ENCODE measurements at regions not wholly inside any gene's neighbourhood (a gene's known extent, or its start where the extent isn't known, plus 50 kb on each side); places are given as distances from the start of the nearest gene placed in this dataset.

DNA sequence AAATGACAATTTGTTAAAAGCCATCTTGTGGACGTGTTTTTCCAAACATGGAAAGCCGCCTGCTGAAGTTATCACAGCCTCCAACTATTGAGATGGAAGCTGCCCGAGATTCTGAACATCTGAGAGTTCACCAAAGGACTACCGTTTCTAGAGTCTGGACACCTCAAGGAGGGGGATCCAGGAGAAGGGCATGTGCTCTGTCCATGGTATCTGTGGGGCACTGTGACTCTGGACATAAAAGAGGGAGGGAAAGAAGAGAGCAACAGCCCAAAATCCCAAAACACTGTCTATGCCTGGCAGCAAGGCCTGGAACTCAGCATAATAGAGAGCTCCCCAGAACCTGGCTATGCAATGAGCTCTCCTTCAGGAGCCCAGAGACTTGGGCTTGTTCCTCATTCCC lies 319.9 kb downstream of the EN1 start:
- no peak for DNase-seq (ENCODE audit: insufficient read length, low spot score)
- FAIRE-seq = no peak

DNA sequence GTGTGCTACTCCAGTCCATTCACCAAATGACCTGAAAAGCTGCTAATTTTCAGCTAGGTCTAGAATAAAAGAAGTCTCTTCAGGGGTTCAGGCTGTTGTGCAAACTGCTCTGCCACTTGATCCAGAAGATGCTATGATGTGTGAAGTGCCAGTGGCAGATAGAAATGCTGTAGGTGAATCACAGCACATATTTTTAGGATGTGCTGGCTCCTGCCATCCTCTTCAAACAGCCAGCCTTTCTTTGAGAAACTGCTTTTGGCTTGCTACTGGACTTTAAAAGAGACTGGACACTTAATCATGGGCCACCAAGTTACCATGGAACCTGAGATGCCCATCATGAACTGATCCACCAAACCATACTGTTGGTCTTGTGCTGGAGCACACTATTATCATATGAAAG lies 322.1 kb downstream of the EN1 start:
- DNase-seq (ENCODE audit: insufficient read length, low spot score) (no peak), FAIRE-seq (no peak)

DNA sequence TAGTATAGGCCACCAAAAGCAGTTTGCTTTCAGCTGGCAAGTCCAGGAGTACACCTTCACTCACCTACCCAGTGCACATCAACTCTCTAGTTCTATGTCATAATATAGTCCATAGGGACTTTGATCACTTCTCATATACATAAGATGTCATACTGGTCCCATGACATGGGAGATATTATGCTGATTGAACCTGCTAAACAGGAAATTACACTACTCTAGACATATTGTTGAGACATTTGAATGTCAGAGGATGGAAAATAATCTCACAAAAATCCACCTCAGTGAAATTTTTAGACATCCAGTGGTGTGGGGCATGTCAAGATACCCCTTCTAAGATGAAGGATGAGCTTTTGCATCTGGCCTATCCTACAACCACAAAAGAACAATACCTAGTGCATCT lies 322.5 kb downstream of the EN1 start:
- no peak for DNase-seq (ENCODE audit: insufficient read length, low spot score)
- no peak for FAIRE-seq

DNA sequence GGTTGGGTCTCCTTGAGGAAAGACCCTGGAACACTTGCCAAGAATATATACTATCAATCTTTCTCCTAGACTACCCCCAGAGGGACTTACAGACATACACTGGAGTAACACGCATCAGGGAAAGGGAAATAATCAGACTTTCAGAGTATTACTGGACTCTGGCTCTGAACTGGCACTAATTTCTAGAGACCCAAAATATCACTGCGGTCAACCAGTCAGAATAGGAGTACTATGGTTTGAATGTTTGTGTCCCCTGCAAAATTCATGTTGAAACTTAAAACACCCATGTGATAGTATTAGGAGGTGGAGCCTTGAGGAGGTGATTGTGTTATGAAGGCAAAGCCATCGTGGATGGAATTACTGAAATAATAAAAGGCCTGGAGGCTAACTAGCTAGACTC lies 323.7 kb downstream of the EN1 start:
- FAIRE-seq = no peak
- no peak for DNase-seq (ENCODE audit: insufficient read length, low spot score)

DNA sequence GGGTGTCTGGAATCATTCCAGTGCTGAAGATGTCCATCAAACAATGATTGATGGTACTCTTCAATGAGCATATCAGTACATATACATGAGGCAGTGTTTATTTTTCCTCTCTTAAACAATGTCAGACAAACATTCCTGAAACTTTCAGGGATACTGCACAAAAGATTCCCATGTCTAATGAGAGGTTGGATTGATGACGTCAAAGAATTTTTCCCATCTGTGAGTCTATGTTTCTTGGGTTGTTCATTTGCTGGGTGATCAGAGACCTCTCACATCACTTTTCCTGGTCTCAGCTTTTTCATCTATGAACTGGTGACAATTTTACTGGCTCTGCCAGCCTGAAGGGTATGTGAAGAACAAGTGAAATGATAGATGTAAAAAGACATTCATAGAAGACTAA lies 325.5 kb downstream of the EN1 start:
- DNase-seq (ENCODE audit: insufficient read length, low spot score) = no peak
- FAIRE-seq = no peak

DNA sequence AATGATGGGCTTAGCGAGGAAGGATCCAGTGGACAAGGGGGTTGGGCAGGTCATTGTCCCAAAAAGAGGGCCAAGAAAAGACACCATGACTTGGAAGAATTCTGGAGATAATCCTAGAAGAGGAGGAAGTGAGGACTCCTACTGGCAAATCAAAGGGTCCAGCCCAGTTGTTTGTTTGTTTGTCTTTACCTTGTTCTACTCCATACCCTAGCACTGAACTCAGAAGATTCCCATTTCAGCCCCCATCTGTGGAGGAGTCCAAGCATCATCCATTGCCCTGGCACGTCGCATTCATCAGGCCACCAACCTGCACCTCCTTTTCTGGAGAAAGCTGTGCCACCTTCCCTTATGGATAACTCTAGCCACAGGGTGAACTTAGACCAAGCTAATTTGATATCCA lies 326.2 kb downstream of the EN1 start:
- DNase-seq (ENCODE audit: insufficient read length, low spot score) (no peak), FAIRE-seq (no peak)

DNA sequence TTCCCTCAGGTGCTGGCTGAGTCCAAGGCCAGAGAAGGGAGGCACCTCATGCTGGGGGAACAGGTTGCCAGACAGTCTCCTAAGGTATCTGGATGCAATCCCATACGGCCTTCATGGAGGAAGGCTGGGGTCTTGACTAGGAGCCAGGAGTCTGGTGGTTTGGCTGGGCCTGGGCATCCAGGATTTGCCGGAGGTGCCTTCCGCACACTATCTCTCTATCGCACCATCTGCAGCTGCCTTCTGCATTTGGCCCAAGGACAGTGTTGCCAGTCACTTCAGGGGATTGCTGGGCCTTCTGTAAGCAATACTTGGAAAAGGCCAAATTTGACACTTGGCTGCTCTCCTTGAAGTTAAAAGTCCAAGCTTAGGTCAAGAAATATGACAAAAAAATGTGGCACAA lies 327.2 kb downstream of the EN1 start:
- FAIRE-seq = no peak
- no peak for DNase-seq (ENCODE audit: insufficient read length, low spot score)

DNA sequence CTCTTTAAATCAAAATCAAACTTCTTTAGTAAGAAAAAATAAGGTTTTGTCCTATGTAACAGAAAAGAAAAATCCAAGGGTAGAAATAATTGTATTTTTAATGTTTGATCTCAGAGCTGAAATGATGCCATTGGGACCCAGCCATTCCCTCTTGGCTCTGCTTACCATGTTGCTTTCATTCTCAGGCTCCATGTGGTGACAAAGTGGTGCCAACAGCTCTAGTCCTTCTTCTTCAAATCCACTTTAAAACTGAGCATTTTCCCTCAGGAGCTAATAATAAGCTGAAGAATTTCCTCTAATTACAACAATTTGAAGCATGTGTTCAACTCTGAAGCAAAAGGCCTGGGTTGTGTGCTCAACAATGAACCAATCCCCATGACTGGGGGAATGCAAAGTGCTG lies 327.9 kb downstream of the EN1 start:
- DNase-seq (ENCODE audit: insufficient read length, low spot score) = no peak
- no peak for FAIRE-seq

DNA sequence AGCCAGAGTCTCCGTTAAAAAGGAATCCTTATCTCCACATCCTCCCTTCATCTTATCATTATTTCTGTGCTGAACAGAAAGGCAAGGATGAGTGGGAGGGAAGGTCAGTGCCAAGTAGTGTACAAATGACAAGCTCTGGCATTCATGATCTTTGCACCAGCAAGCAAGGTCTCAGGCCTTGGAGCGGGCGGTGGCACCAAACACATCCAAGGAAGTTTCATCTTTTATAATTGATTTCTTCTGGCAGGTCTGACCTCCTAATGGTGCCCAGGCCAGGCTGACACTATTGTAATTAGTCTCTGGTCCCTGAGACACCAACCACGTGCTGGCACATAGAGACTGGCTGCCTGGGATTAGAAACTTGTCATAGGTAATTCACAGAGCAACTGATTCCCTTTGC lies 336.6 kb downstream of the EN1 start:
- FAIRE-seq (no peak), DNase-seq (ENCODE audit: insufficient read length, low spot score) (no peak)

DNA sequence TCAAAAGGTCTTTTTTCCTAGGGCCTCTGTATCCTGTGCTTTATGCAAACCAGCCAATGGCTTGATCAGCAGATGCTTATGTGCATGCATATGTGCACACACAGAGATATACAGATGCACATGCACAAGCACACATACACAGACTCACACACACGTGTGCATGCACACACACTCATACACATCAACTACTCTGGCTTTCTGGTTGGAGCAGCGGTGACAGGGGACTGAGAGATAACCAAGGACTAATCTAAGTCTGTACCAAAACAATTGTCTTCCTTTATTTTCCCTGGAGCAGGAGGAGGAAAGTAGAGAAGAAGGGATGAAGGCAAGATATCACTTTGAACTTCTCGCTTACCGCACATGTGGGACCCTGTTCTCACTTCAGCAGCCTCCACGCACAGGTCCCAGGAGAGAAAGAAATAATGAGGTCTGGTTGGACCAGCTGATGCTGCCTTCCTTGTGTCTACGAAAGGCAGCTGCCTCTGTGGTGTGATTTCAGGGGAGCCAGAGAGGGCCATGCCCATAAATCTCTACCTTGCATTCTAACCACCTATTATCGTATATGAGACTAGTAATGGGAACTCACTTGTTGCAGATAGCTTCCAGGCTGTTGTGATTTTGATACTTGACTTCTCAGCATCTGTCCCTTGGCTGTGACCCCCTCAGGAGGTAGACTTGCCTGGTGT lies 338.0 kb downstream of the EN1 start:
- FAIRE-seq (no peak), DNase-seq (ENCODE audit: insufficient read length, low spot score) (no peak)

DNA sequence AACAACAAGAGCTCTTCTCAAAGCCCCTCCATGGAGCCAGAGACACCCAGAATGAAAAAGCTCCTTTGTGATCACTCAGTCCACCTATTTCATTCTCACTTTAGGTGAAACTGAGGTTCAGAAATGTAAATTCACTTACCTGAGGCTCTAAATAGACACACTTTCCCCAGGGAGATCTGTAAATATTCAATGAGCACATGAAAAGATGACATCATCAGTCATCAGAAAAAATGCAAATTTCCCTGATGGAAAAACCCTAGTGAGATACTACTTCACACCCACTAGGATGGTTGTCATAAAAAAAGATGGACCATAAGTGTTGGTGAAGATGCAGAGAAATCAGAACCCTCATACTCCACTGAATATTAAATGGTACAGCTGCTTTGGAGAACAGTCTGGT lies 339.2 kb downstream of the EN1 start:
- DNase-seq (ENCODE audit: insufficient read length, low spot score) (no peak), FAIRE-seq (no peak)

DNA sequence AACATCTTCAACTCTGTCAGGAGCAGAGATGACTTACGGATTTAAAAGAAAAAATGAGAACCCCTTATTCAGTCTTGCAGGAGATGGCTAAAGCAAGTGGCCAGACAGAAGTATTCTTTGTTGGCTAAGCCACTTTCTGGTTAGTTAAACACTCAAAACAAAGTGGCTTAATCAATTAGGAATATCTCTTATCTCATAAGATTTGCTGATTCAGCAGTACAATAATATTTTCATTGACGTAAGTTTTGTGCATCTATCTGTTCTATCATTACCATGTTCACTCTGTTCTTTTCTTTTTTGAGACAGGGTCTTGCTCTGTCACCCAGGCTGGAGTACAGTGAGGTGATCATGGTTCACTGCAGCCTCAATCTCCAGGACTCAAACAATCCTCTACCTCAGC lies 342.0 kb downstream of the EN1 start:
- DNase-seq (ENCODE audit: insufficient read length, low spot score) (no peak), FAIRE-seq (no peak)

DNA sequence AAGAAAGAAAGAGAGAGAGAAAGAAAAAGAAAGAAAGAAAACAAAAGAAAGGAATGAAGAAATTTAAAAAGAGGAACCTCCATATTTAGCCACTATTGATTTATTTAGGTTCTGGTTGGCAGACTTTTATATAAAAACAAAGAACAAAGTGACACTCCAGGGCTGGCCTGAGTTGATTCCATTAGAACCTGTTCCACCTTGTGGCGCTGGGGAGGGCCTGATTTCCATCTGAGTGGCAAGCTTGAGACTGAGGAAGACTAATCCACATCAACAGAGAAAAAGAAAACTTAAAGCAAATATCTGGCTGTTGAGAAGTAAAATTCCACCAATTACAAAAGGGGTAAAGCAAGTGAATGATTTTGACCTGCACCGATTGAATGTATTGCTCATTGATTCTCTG lies 345.3 kb downstream of the EN1 start:
- no peak for DNase-seq (ENCODE audit: insufficient read length, low spot score)
- FAIRE-seq = no peak

DNA sequence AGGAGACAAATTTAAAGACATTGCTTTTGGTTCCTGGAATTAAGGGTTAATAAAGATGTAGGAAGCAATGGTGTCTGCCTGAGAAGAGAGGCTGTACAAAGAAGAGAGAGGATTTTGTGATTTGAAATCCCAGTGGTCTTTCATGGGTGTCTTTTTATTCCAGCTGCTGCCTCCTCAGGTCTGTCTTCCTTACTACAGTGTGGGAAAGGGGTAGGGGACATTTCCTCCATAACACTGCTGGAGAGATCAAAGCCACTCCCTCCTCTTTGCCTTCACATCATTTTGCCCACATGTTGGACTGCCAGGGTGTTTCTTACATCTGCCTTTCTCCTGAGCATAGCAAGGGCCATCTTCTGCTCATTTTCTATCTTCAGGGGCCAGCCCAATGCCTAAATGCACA lies 348.5 kb downstream of the EN1 start:
- DNase-seq (ENCODE audit: insufficient read length, low spot score) = no peak
- no peak for FAIRE-seq

DNA sequence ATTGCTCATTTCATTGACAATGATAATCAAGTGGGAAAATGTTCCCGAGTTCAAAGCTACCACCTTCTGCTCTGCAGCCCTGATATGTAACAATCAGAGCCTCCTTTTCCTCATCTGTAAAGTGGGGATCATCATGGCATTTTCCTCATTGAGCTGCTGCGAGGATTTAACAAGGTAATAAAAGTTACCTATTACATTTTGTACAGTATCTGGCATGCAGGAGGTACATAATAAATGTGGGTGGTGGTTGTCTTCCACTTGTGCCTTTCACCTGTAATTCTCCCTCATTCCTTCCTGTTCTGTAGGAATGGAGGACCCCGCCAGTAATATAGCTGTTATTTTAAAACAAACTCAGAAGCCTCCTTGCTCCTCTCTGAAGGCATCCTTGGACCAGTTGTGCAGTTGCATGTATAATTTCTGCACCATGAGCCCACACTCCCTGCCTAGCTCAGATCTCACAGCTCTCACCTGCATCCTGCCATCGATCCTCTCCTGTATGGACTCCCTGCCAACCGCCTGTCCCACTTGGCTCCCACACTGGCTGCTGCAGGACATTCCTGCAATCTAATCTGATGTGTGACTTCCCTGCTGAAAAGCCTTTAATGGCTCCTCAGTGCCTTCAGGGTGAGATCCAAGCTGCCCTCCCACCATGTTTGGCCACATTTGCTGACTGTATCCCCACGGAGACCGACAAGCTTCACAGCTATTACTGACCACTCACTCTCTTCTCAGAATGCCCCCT lies 350.4 kb downstream of the EN1 start:
- DNase-seq (ENCODE audit: insufficient read length, low spot score) = no peak
- FAIRE-seq = no peak

DNA sequence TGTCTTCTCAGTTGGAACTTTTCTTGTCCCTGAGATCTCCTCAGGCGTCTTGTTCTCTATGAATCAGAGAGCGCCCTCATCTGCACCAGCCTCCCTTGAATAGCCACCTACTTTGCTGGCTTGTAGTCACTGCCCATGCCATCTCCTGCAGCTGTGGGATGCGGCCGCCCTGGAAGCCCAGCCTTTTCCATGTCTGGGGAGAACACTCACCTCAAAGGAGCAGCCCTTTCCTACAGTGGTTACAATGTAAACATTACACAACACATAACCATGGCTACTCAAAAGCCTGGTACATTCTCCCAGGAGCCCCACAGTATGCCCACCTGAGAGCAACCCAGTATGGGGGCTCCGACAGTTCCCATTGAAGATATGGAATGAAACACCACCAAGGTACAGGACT lies 351.0 kb downstream of the EN1 start:
- DNase-seq (ENCODE audit: insufficient read length, low spot score) = no peak
- no peak for FAIRE-seq

DNA sequence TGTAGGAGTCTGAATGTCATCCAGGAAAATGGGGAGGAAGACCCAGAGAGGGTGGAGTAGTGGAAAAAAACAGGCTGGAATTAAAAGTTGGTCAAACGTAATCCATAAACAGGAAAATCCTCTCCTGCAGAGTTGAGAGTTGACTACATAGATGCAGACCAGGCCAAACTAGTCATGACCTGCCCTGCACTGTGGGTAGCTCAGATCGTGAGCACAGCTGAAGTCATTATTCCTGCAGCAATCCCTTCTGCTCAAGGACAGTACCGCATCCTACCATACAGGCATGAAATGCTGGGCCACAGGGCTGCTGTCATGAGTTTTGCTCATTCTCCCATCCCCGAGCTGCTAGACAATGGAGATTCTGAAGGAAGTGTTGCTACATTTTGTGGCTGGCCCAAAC lies 352.2 kb downstream of the EN1 start:
- DNase-seq (ENCODE audit: insufficient read length, low spot score) (no peak), FAIRE-seq (no peak)

DNA sequence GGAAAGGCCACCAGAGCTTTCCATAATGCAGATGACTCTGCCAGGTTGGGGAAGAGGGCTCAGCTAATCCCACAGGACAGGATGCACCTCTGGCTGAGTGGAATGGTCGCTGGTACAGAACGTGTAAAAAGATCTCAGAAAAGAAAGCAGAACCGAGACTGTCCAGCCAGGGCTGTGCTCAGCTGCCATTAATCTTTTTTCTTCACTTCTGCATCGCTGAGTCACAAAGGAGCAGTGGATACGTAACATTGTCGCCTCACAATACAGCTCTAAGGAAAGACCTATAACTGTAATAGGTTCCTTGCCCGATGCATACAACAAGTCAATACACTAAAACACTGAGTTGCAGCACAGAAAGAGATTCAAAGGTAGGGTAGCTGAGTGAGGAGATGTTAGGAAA lies 354.2 kb downstream of the EN1 start:
- DNase-seq (ENCODE audit: insufficient read length, low spot score) = no peak
- no peak for FAIRE-seq

DNA sequence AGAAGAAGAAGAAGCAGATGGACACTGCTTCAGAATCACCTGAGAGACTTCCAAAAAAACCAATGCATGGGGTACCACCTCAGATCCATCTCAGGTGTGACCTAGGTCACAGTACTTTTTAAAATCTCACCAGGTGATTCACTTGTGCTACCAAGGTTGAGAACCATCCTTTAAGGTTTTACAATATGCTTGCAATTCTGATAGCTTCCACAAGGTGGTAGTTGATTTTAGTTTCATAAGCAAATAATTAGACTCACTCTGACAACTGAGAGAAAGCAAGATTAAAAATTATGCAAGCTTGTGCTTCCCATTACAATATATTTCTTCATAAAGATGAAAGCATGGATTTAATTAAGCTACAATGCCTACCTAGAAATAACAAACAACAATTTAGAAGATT lies 355.1 kb downstream of the EN1 start:
- DNase-seq (ENCODE audit: insufficient read length, low spot score) (no peak), FAIRE-seq (no peak)

DNA sequence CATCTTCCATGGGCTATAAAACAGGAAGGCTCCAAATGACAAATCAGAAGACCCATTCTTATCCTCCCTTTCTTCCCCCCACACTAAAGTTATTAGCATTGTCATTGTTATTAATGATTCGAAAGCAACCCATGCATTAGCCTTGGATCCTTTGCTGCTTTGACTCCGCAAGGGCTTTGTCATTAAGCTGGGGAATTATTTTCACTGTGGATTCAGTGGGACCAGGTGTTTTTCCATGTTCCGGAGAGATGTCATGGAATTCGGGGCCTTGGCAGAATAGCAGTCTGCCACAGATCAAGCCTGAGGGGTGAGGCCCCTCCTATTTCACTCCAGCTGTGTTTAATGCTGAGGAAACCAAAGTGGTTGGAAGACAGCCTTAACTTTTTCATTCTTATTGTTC lies 357.1 kb downstream of the EN1 start:
- no peak for FAIRE-seq
- DNase-seq (ENCODE audit: insufficient read length, low spot score) = no peak

DNA sequence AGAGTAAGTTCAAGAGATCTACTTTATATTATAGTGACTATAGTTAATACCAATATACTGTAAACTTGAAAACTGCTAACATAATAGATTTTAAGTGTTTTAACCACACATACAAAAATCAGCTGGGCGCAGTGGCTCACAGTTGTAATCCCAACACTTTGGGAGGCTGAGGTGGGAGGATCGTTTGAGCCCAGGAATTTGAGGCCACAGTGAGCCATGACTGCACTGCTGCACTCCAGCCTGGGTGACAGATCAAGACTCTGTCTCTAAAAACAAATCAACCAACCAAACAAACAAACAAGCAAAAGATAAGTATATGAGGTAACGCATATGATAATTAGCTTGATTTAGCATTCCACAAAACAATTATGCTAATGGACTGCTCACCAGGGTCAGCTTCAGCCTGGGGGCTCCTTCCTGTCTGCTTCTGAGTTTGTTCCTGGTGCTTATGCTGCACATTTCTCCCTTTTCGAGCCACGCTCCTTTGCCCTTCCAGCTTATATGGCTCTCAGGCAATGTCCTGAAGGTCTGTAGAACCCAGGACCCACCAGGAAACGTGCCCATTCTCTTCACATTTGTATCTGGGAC lies 357.6 kb downstream of the EN1 start:
- FAIRE-seq (no peak), DNase-seq (ENCODE audit: insufficient read length, low spot score) (no peak)

DNA sequence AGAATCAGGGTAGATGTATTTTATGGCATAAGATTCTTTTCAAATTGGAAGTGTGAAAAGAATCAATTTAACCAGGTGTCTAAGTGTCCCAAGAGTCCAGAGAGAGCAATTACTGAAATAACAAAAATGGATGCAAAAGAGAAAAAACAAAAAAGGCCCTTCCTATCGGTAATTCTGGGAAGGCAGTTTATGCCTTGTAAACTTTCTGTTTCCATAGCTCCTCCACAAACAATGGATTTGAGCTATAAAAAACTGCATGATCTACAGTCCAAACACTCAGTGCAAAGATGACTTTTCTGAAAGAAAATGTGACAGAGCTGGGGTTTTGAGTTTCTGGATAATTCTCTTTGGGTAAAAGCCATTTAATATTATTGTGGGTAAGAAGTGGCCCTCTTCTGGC lies 366.1 kb downstream of the EN1 start:
- FAIRE-seq (no peak), DNase-seq (ENCODE audit: insufficient read length, low spot score) (no peak)

Data from GM19239 (cell line).